ENCODE measurements at regions not wholly inside any gene's neighbourhood (a gene's known extent, or its start where the extent isn't known, plus 50 kb on each side); places are given as distances from the start of the nearest gene placed in this dataset.

DNA sequence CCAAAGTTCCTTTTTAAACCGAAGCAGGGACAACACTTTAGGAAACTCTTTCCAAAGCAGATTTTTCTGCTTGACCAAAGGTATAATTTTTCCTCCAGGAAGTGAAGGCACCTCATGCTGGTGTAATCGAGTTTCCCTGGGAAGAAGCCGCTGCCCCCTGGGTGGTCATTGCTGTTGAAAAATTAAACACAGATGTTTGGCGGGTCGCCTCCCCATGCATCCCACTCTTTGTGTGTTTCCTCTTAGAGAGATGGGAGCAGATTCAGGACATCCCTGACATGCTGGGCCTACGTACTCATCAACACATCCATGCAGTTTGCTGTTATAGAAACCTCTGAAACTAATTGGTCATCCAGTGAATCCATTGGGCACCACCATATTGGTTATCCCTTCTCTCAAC lies 179.2 kb upstream of the HCCS start:
- Histone ChIP-seq H3K56ac (ENCODE audit: extremely low read depth, insufficient read depth, low read length) (no peak overlapping the region), H3K9me1 (ENCODE audit: insufficient read depth, low read length) (no peaks in the 10 kb centered on the region), H3K27me3 (ENCODE audit: control insufficient read depth, insufficient read depth, low read length) (no peaks in the 10 kb centered on the region), H3K23ac (ENCODE audit: low read depth, low read length) (no peak overlapping the region), H3K9me3 (ENCODE audit: control insufficient read depth, insufficient read depth, low read length) (peaks cover 2% of the 10 kb centered on the region), H4K8ac (ENCODE audit: low read depth in 2 of 2, low read length in 2 of 2) (no peak overlapping the region), H3K4me3 (ENCODE audit: insufficient read depth, low read depth, low read length) (no peak overlapping the region), H3K4me1 (ENCODE audit: control insufficient read depth, insufficient read depth, low read length) (0 out of 2 replicates have a peak, but pooled peaks cover 2% of the 10 kb centered on the region), H3K4me2 (ENCODE audit: low read depth, low read length) (no peak overlapping the region), H3K27ac (ENCODE audit: insufficient read depth, low read length) (no peak overlapping the region), H3K9ac (ENCODE audit: low read depth, low read length) (no peak overlapping the region), H3K18ac (ENCODE audit: low read depth, low read length) (no peak overlapping the region), H3K4ac (ENCODE audit: low read depth, low read length) (no peak overlapping the region), H2AK9ac (replicated peaks; ENCODE audit: low read depth, low read length, poor library complexity) (no peak overlapping the region), H3K36me3 (ENCODE audit: control insufficient read depth, insufficient read depth, low read length) (no peaks in the 10 kb centered on the region), H2BK20ac (ENCODE audit: low read depth, low read length) (no peak overlapping the region), H2BK15ac (ENCODE audit: low read depth, low read length) (no peak overlapping the region), H3K79me1 (ENCODE audit: low read depth in 1 of 2, low read length in 2 of 2) (no peaks in the 10 kb centered on the region), H2AFZ (replicated peaks; ENCODE audit: low read length, poor library complexity) (no peak overlapping the region), H2BK5ac (ENCODE audit: low read depth, low read length, poor library complexity, severe bottlenecking) (no peak overlapping the region), H4K5ac (ENCODE audit: low read depth, low read length) (no peak overlapping the region), H2BK120ac (ENCODE audit: low read depth, low read length) (no peak overlapping the region), H4K20me1 (ENCODE audit: insufficient read depth, low read length) (no peaks in the 10 kb centered on the region), H3K14ac (replicated peaks; ENCODE audit: low read depth, low read length) (no peak overlapping the region), H2AK5ac (ENCODE audit: low read depth, low read length) (no peak overlapping the region), H4K91ac (ENCODE audit: insufficient read depth, low read depth, low read length) (no peak overlapping the region)
- intact Hi-C loops (cut with micrococcal nuclease) (no loop called here), dilution Hi-C loops (cut with HindIII; ENCODE audit: low sequenced_read_pairs, unreplicated experiment) (no loop called here), in situ Hi-C loops (cut with MboI; ENCODE audit: low sequenced_read_pairs) (no loop called here)
- TF ChIP-seq ELK1 (IDR thresholded peaks at IDR 0.05; ENCODE audit: borderline replicate concordance, low read depth, low read length): no peak
- TF ChIP-seq CEBPB (IDR thresholded peaks at IDR 0.05; ENCODE audit: low read depth, low read length): no peak
- TF ChIP-seq CHD1 (IDR thresholded peaks at IDR 0.05; ENCODE audit: low read depth, low read length): no peak
- TF ChIP-seq MXI1 (IDR thresholded peaks at IDR 0.05; ENCODE audit: borderline replicate concordance, low read depth, low read length): no peak
- no peak for TF ChIP-seq RFX5 (IDR thresholded peaks at IDR 0.05; ENCODE audit: low read depth, low read length)
- no peak for TF ChIP-seq POLR2A (IDR thresholded peaks at IDR 0.05; ENCODE audit: low read depth, low read length)
- TF ChIP-seq RAD21 (IDR thresholded peaks at IDR 0.05; ENCODE audit: low read length): no peak
- no peak for TF ChIP-seq CTCF (conservative IDR thresholded peaks at IDR 0.05; ENCODE audit: low read depth, low read length)
- TF ChIP-seq BHLHE40 (IDR thresholded peaks at IDR 0.05; ENCODE audit: low read depth, low read length): no peak
- no peak for TF ChIP-seq USF2 (IDR thresholded peaks at IDR 0.05; ENCODE audit: low read depth, low read length)
- no peak for TF ChIP-seq MAFK (IDR thresholded peaks at IDR 0.05; ENCODE audit: low read depth, low read length)
- CTCF ChIA-PET: no interaction called here
- WGBS, 2 experiments (ENCODE audit: extremely low coverage in 2 of 2, insufficient read length in 1 of 2): no CpG with 5 or more reads among the region's 6 CpGs
- ATAC-seq (ENCODE audit: low read depth) (no peak), DNase-seq (no peak)
- POLR2A ChIA-PET (ENCODE audit: unreplicated experiment): no interaction called here
- BruUV-seq (replicated peaks): no TSS peak
